ENCODE measurements at regions not wholly inside any gene's neighbourhood (a gene's known extent, or its start where the extent isn't known, plus 50 kb on each side); places are given as distances from the start of the nearest gene placed in this dataset.

DNA sequence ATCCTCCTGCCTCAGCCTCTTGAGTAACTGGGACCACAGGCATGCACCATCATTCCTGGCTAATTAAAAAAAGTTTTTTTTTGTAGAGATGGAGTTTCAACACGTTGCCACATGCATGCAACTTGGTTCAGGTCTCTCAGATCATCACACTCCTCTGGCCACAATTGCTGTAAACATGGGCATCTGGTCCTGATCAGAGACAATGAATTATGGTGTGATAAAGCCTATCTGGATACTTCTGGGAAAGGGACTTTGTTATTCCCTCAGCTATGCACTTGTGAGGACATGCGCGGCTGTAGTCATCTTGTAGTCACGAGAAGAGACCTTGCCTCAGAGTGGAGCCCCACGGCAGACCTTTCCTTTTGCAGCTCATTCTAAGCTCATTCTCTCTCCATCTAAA lies 210.9 kb upstream of the ZFP64 start:
- TF ChIP-seq, protein P1, sequence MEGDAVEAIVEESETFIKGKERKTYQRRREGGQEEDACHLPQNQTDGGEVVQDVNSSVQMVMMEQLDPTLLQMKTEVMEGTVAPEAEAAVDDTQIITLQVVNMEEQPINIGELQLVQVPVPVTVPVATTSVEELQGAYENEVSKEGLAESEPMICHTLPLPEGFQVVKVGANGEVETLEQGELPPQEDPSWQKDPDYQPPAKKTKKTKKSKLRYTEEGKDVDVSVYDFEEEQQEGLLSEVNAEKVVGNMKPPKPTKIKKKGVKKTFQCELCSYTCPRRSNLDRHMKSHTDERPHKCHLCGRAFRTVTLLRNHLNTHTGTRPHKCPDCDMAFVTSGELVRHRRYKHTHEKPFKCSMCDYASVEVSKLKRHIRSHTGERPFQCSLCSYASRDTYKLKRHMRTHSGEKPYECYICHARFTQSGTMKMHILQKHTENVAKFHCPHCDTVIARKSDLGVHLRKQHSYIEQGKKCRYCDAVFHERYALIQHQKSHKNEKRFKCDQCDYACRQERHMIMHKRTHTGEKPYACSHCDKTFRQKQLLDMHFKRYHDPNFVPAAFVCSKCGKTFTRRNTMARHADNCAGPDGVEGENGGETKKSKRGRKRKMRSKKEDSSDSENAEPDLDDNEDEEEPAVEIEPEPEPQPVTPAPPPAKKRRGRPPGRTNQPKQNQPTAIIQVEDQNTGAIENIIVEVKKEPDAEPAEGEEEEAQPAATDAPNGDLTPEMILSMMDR (conservative IDR thresholded peaks at IDR 0.05; ENCODE audit: low read depth, low read length) = no peak
- TF ChIP-seq POLR2A (IDR thresholded peaks at IDR 0.05; ENCODE audit: low read depth, low read length) = no peak
- no peak for TF ChIP-seq BHLHE40 (IDR thresholded peaks at IDR 0.05; ENCODE audit: low read depth, low read length)
- no peak for TF ChIP-seq CEBPB (IDR thresholded peaks at IDR 0.05; ENCODE audit: low read depth, low read length)
- TF ChIP-seq RAD21 (IDR thresholded peaks at IDR 0.05; ENCODE audit: low read length) = no peak
- no peak for TF ChIP-seq NFE2L2 (IDR thresholded peaks at IDR 0.05; ENCODE audit: low read depth, low read length)
- TF ChIP-seq, protein P2, sequence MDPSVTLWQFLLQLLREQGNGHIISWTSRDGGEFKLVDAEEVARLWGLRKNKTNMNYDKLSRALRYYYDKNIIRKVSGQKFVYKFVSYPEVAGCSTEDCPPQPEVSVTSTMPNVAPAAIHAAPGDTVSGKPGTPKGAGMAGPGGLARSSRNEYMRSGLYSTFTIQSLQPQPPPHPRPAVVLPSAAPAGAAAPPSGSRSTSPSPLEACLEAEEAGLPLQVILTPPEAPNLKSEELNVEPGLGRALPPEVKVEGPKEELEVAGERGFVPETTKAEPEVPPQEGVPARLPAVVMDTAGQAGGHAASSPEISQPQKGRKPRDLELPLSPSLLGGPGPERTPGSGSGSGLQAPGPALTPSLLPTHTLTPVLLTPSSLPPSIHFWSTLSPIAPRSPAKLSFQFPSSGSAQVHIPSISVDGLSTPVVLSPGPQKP (IDR thresholded peaks at IDR 0.05; ENCODE audit: borderline replicate concordance, low read depth, low read length) = no peak
- TF ChIP-seq MAFK (IDR thresholded peaks at IDR 0.05; ENCODE audit: low read depth, low read length) = no peak
- no peak for TF ChIP-seq FOS (IDR thresholded peaks at IDR 0.05; ENCODE audit: low read depth, low read length)
- no peak for TF ChIP-seq RCOR1 (IDR thresholded peaks at IDR 0.05; ENCODE audit: insufficient replicate concordance, low read length)
- TF ChIP-seq MXI1 (IDR thresholded peaks at IDR 0.05; ENCODE audit: borderline replicate concordance, low read depth, low read length) = no peak

Measured in IMR-90 (cell line).